Mesenchymal stem cell (in vitro differentiated cells and primary cell): ENCODE measurements at regions not wholly inside any gene's neighbourhood (a gene's known extent, or its start where the extent isn't known, plus 50 kb on each side); places are given as distances from the start of the nearest gene placed in this dataset.

Source experiments
- DNase-seq: peaks from one replicate; pipeline ENCODE4 v3.0.0-alpha.2; 2013
- H2AFZ ChIP-seq: one replicate; pipeline ENCODE4 v1.6.1; 2013; ENCODE audit warnings: low read depth, mild to moderate bottlenecking, control low read depth, inconsistent platforms, low read length, moderate library complexity
- H2AK5ac ChIP-seq: 2 replicates; pipeline ENCODE4 v1.6.1; 2013; ENCODE audit warnings: low read length, moderate library complexity, mild to moderate bottlenecking, inconsistent platforms; ENCODE audit not compliant: severe bottlenecking
- H2BK120ac ChIP-seq: one replicate; pipeline ENCODE4 v1.6.1; 2013; ENCODE audit warnings: low read depth, mild to moderate bottlenecking, inconsistent platforms, low read length, moderate library complexity
- H2BK12ac ChIP-seq, 2 experiments: one replicate each; pipeline ENCODE4 v1.6.1; 2013; ENCODE audit warnings: inconsistent platforms in 2 of 2, low read length in 2 of 2, mild to moderate bottlenecking in 2 of 2, moderate library complexity in 2 of 2, control low read depth in 1 of 2
- H2BK15ac ChIP-seq: one replicate; pipeline ENCODE4 v1.6.1; 2013; ENCODE audit warnings: mild to moderate bottlenecking, low read depth, inconsistent platforms; ENCODE audit not compliant: poor library complexity, severe bottlenecking
- H2BK5ac ChIP-seq: 2 replicates; pipeline ENCODE4 v1.6.1; 2013; ENCODE audit warnings: low read depth, mild to moderate bottlenecking, low read length, control low read depth, inconsistent platforms; ENCODE audit not compliant: poor library complexity, severe bottlenecking
- H3K14ac ChIP-seq, 2 experiments: one replicate each; pipeline ENCODE4 v1.6.1; 2013; ENCODE audit warnings: inconsistent platforms in 2 of 2, low read length in 2 of 2, control low read depth in 1 of 2, mild to moderate bottlenecking in 1 of 2, moderate library complexity in 1 of 2
- H3K18ac ChIP-seq, 2 experiments: one replicate each; pipeline ENCODE4 v1.6.1; 2013; ENCODE audit warnings: inconsistent platforms in 2 of 2, low read length in 2 of 2, control low read depth in 1 of 2, low read depth in 1 of 2, mild to moderate bottlenecking in 1 of 2
- H3K23ac ChIP-seq, 2 experiments: one replicate each; pipeline ENCODE4 v1.6.1; 2013; ENCODE audit warnings: inconsistent platforms in 2 of 2, low read length in 2 of 2, mild to moderate bottlenecking in 2 of 2, moderate library complexity in 2 of 2, control low read depth in 1 of 2
- H3K27ac ChIP-seq: 2 replicates; pipeline ENCODE4 v1.5.1; 2013; ENCODE audit warnings: mild to moderate bottlenecking, moderate library complexity, low read length, control low read depth, inconsistent platforms; ENCODE audit not compliant: poor library complexity, severe bottlenecking
- H3K27me3 ChIP-seq, 2 experiments: 2 replicates each; pipeline versions ENCODE4 v1.6.1 to v1.7.0; 2013; ENCODE audit warnings: low read length in 2 of 2, mild to moderate bottlenecking in 2 of 2, moderate library complexity in 2 of 2, control low read depth in 1 of 2, inconsistent platforms in 1 of 2; ENCODE audit not compliant: control insufficient read depth in 1 of 2, insufficient read depth in 1 of 2
- H3K36me3 ChIP-seq, 2 experiments: 2 replicates each; pipeline versions ENCODE4 v1.6.1 to v1.7.0; 2013; ENCODE audit warnings: low read length in 2 of 2, control low read depth in 1 of 2, inconsistent platforms in 1 of 2, low read depth in 1 of 2, mild to moderate bottlenecking in 1 of 2; ENCODE audit not compliant: insufficient read depth in 2 of 2, control insufficient read depth in 1 of 2
- H3K4ac ChIP-seq, 2 experiments: one replicate each; pipeline ENCODE4 v1.6.1; 2013; ENCODE audit warnings: inconsistent platforms in 2 of 2, low read length in 2 of 2, mild to moderate bottlenecking in 2 of 2, moderate library complexity in 2 of 2, control low read depth in 1 of 2, low read depth in 1 of 2
- H3K4me1 ChIP-seq: 2 replicates; pipeline ENCODE4 v1.6.1; 2013; ENCODE audit warnings: low read depth, low read length, control low read depth; ENCODE audit not compliant: control insufficient read depth, insufficient read depth
- H3K4me2 ChIP-seq: 2 replicates; pipeline ENCODE4 v1.6.1; 2013; ENCODE audit warnings: low read length, mild to moderate bottlenecking, inconsistent platforms; ENCODE audit not compliant: poor library complexity, severe bottlenecking
- H3K4me3 ChIP-seq, 2 experiments: 2 replicates each; pipeline versions ENCODE4 v1.5.1 to v1.7.0; 2013; ENCODE audit warnings: low read length in 2 of 2, mild to moderate bottlenecking in 2 of 2, control low read depth in 1 of 2, low read depth in 1 of 2; ENCODE audit not compliant: insufficient read depth in 1 of 2
- H3K79me1 ChIP-seq: replicated peaks from 2 replicates; pipeline ENCODE4 v1.6.1; 2013; ENCODE audit warnings: mild to moderate bottlenecking, control low read depth, low read length, inconsistent platforms; ENCODE audit not compliant: poor library complexity, severe bottlenecking
- H3K9ac ChIP-seq: 2 replicates; pipeline ENCODE4 v1.7.0; 2013; ENCODE audit warnings: mild to moderate bottlenecking, low read length, moderate library complexity
- H3K9me3 ChIP-seq: 2 replicates; pipeline ENCODE4 v1.7.0; 2013; ENCODE audit warnings: mild to moderate bottlenecking, low read length; ENCODE audit not compliant: control insufficient read depth
- H4K8ac ChIP-seq: one replicate; pipeline ENCODE4 v1.6.1; 2013; ENCODE audit warnings: inconsistent platforms, mild to moderate bottlenecking, low read length, moderate library complexity
- H4K91ac ChIP-seq: one replicate; pipeline ENCODE4 v1.6.1; 2013; ENCODE audit warnings: mild to moderate bottlenecking, low read length, inconsistent platforms
- WGBS: methylation state at CpG from one replicate; pipeline ENCODE4 v1.1.7; 2013; ENCODE audit warnings: mixed read lengths; 5-methylcytosine and 5-hydroxymethylcytosine counted together

GRCh38 chr4:75172551-75172950 lies 239.6 kb downstream of the PARM1 start:
- Histone ChIP-seq H3K27ac (no peak overlapping the region), H2BK15ac (no peak overlapping the region), H3K14ac (no peak overlapping the region)

GRCh38 chr4:75169427-75169826 lies 236.5 kb downstream of the PARM1 start:
- H2AFZ ChIP-seq = no peak overlapping the region
- H3K14ac ChIP-seq = no peak overlapping the region
- no peak for DNase-seq
- no peak overlapping the region for H4K8ac ChIP-seq
- no peak overlapping the region for H3K9ac ChIP-seq
- H3K4me2 ChIP-seq = no peak overlapping the region
- no peak overlapping the region for H2BK15ac ChIP-seq
- no peak overlapping the region for H2BK5ac ChIP-seq
- no peak overlapping the region for H4K91ac ChIP-seq
- H3K4ac ChIP-seq = no peak overlapping the region
- no peaks in the 10 kb centered on the region for H3K36me3 ChIP-seq
- H2BK12ac ChIP-seq = no peak overlapping the region
- no peak overlapping the region for H3K23ac ChIP-seq
- no peak overlapping the region for H3K18ac ChIP-seq
- H3K27me3 ChIP-seq = no peaks in the 10 kb centered on the region
- no peak overlapping the region for H3K27ac ChIP-seq
- 76% methylated on average over 6 of the region's 6 CpGs for WGBS
- H3K4me3 ChIP-seq = no peak overlapping the region
- H3K79me1 ChIP-seq = no peaks in the 10 kb centered on the region
- no peak overlapping the region for H2BK120ac ChIP-seq
- no peaks in the 10 kb centered on the region for H3K4me1 ChIP-seq
- peaks cover 3% of the 10 kb centered on the region for H3K9me3 ChIP-seq
- no peak overlapping the region for H2AK5ac ChIP-seq

More at GRCh38 chr4:75172551-75172950, 239.6 kb downstream of the PARM1 start:
- Histone ChIP-seq H3K23ac (no peak overlapping the region), H3K18ac (no peak overlapping the region), H2BK120ac (no peak overlapping the region), H3K36me3 (no peaks in the 10 kb centered on the region), H3K4ac (no peak overlapping the region), H3K9me3 (no peaks in the 10 kb centered on the region), H3K9ac (no peak overlapping the region), H4K91ac (no peak overlapping the region), H2BK5ac (no peak overlapping the region), H3K4me1 (no peaks in the 10 kb centered on the region), H3K27me3 (no peaks in the 10 kb centered on the region), H3K79me1 (no peaks in the 10 kb centered on the region), H3K4me3 (no peak overlapping the region), H2AK5ac (no peak overlapping the region), H2AFZ (no peak overlapping the region), H3K4me2 (no peak overlapping the region), H2BK12ac (no peak overlapping the region), H4K8ac (no peak overlapping the region)
- DNase-seq = no peak

- Histone ChIP-seq H3K4me3 (no peak overlapping the region), H3K9ac (no peak overlapping the region), H4K8ac (no peak overlapping the region), H2BK12ac (no peak overlapping the region), H2AFZ (no peak overlapping the region), H4K91ac (no peak overlapping the region), H3K4ac (no peak overlapping the region), H3K4me2 (no peak overlapping the region), H3K23ac (no peak overlapping the region), H2BK15ac (no peak overlapping the region), H3K18ac (no peak overlapping the region), H3K79me1 (no peaks in the 10 kb centered on the region), H3K27me3 (no peaks in the 10 kb centered on the region), H3K36me3 (no peaks in the 10 kb centered on the region), H3K27ac (no peak overlapping the region), H3K9me3 (peaks cover 3% of the 10 kb centered on the region), H2AK5ac (no peak overlapping the region), H2BK120ac (no peak overlapping the region), H3K4me1 (no peaks in the 10 kb centered on the region), H2BK5ac (no peak overlapping the region), H3K14ac (no peak overlapping the region)
- 40% methylated on average over 1 of the region's 2 CpGs for WGBS
- DNase-seq = no peak
Measured at GRCh38 chr4:75169020-75169419, 236.1 kb downstream of the PARM1 start.

- no peak overlapping the region for H2BK12ac ChIP-seq
- no peak overlapping the region for H2AFZ ChIP-seq
- no peak overlapping the region for H3K14ac ChIP-seq
- H2BK120ac ChIP-seq = no peak overlapping the region
- H2BK5ac ChIP-seq = no peak overlapping the region
- H3K23ac ChIP-seq = no peak overlapping the region
- H3K4me2 ChIP-seq = no peak overlapping the region
- H3K18ac ChIP-seq = no peak overlapping the region
- no peaks in the 10 kb centered on the region for H3K36me3 ChIP-seq
- no peak overlapping the region for H3K27ac ChIP-seq
- H2AK5ac ChIP-seq = no peak overlapping the region
- H3K9ac ChIP-seq = no peak overlapping the region
- H3K4me3 ChIP-seq = no peak overlapping the region
- H3K9me3 ChIP-seq = peaks cover 3% of the 10 kb centered on the region
- H2BK15ac ChIP-seq = no peak overlapping the region
- no peaks in the 10 kb centered on the region for H3K79me1 ChIP-seq
- no peak overlapping the region for H3K4ac ChIP-seq
- H4K8ac ChIP-seq = no peak overlapping the region
- H3K4me1 ChIP-seq = no peaks in the 10 kb centered on the region
- H3K27me3 ChIP-seq = no peaks in the 10 kb centered on the region
- no peak for DNase-seq
- no peak overlapping the region for H4K91ac ChIP-seq
Measured at GRCh38 chr4:75168548-75168947, 235.6 kb downstream of the PARM1 start.
